SU-DHL-6 (cell line): ENCODE measurements at regions not wholly inside any gene's neighbourhood (a gene's known extent, or its start where the extent isn't known, plus 50 kb on each side); places are given as distances from the start of the nearest gene placed in this dataset.

Experiments used
- EZH2phosphoT487 ChIP-seq: fragments of 200-600 bp; sonication (generic), shearing (Covaris generic); conservative IDR thresholded peaks from 2 replicates; pipeline ENCODE4 v1.6.1; 2018; ENCODE audit warnings: mild to moderate bottlenecking, antibody characterized with exemption, low read length, moderate library complexity, mixed read lengths
- TF ChIP-seq, protein P1 (sequence below): fragments of 200-600 bp; sonication (generic); IDR thresholded peaks from one replicate; pipeline ENCODE4 v1.5.1; 2017; ENCODE audit warnings: antibody characterized with exemption, mild to moderate bottlenecking, low read length, moderate library complexity; ENCODE audit not compliant: insufficient read depth, poor library complexity, severe bottlenecking

DNA sequence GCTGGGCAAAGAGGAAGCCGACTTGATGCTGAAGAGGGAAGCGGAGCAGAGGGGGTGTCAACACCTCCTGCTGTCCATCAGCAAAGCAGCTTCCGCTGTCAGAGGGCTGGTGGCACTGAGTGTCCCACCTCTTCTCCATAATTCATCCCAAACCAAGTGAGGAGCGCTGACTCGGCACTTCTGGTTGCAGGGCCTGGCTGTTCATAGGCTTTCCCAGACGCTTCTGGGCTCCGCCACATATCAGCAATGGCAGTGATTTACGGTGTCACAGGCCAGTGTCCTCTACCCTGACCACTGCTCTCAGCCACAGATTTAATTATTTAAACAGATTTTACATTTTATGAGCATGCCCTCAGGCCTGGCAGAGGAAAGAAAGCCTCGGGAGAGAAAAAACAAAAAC, 70.1 kb upstream of the TENM4 start:
- TF ChIP-seq, protein P1, sequence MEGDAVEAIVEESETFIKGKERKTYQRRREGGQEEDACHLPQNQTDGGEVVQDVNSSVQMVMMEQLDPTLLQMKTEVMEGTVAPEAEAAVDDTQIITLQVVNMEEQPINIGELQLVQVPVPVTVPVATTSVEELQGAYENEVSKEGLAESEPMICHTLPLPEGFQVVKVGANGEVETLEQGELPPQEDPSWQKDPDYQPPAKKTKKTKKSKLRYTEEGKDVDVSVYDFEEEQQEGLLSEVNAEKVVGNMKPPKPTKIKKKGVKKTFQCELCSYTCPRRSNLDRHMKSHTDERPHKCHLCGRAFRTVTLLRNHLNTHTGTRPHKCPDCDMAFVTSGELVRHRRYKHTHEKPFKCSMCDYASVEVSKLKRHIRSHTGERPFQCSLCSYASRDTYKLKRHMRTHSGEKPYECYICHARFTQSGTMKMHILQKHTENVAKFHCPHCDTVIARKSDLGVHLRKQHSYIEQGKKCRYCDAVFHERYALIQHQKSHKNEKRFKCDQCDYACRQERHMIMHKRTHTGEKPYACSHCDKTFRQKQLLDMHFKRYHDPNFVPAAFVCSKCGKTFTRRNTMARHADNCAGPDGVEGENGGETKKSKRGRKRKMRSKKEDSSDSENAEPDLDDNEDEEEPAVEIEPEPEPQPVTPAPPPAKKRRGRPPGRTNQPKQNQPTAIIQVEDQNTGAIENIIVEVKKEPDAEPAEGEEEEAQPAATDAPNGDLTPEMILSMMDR = no peak
- no peak for TF ChIP-seq EZH2phosphoT487
